NCI-H2029 treated with DMSO at 0.1 percent for 48 hours (cell line): ENCODE measurements at regions not wholly inside any gene's neighbourhood (a gene's known extent, or its start where the extent isn't known, plus 50 kb on each side); places are given as distances from the start of the nearest gene placed in this dataset.
"Not testable (repeated sequence)": the region's sequence is repeated elsewhere in the genome, so short reads cannot be mapped to it uniquely, and the experiment has no call there.

Experiments
- DNase-seq: peaks from one replicate; lab custom pipeline; 2025; lab: John Stamatoyannopoulos, UW

DNA sequence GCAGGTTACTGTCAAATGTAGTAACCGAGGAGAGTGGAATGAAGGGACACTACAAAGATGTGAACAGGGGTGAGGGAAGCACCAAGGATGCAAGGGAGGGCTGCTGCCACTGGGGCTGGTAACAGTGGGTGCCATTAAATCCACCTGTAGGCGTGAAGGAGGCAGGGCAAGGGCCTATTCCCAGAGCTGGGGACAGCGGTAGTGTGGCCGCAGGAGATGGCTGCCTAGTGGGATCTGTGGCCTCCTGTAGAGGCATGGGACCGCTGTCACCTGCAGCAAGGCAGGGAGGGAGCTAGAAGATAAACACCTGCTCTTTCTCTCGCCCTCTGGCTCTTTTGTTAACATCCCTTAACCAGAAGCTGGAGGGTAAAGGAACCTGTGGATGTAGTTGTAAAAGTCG is 80.5 kb upstream of the CNIH3 start:
- no peak for DNase-seq

GRCh38 chr1:224539971-224540370 is 76.1 kb upstream of the CNIH3 start:
- DNase-seq: no peak

DNA sequence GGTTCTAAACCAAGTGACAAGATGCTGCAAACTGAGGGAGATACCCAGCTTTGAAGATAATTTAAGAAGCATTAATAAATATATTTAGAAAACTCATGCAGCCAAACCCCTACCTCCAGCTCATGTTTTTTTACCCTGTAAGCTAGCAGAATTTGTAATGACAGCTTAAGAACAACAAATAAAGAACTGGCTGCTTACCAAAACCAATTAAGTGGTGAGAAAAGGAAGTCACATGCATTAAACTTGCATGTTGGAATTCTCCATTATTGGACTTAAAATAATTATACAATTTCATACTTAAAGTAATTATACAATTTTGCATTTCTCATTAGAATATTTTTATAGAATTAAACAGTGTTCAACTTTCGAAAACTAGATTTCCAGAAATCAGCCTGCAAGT is 75.6 kb upstream of the CNIH3 start:
- peak; percentile 33 for DNase-seq

DNA sequence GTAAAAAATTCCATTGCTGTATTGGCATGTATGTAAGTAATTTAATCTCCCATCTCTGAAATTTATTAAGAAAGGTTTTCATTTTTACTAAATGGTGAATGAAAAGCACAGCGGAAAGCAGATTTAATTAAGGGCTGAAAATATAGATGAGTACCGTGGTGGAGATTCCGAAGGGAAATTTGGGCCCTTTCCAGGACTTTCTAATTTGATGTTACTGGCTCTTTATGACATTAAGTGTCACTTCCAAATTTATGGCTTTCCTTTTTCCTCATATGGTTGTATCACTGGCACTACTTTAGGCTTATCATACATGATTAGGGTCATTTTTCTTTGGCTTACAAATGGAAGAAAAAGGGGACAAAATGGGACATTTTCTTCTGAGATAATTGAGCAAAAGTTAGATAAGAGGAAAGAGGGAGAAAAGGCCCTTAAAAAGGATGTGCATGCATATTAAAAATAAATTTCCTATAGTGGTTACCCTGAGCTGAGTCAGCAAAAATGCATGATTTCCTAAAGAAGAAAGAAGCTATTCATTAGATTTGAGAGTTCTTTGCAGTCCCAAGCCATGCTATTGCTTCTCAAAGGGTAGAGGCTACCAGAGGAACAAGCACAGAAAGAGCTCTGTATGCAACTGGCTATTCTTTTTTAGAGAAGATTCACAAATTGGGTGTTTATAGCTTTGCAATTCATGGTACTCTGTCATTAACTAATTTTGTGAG is 74.9 kb upstream of the CNIH3 start:
- DNase-seq: no peak

DNA sequence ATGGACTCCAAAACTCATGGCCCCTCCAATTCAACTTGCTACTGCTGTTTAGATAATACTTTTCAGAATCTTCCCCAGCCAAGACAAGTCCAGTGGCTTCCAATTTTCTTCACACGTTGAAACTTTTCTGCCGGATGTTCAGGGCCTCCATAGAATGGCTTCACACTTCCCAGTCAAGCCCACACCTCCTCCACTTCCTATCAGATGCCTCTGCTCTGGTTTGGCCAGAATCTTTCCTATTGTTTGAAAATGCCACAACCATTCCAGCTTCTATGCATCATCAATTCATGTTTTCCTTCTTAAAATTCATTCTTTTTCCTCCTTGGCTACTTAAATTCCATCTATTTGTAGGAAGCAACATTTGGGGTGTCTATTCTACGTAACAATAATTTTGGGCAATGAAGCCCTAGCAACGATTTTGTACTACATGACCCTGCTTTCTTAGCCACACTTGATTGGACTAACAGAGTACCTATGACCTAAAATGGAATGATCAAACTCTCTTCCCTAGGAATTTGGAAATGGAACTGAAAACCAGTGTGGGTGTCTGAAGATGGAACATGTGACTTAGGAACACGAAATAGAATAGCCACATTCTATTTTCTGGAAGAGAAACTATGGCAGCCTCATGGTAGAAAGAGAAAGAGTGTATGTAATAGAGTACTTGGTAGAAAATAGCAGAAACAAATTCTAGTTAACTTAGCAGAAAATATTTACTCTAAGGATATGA is 74.1 kb upstream of the CNIH3 start:
- DNase-seq: no peak

- no peak for DNase-seq
Measured at GRCh38 chr1:224542783-224543440, 73.2 kb upstream of the CNIH3 start.

- DNase-seq: no peak
Measured at GRCh38 chr1:224543453-224543852, 72.7 kb upstream of the CNIH3 start.

DNA sequence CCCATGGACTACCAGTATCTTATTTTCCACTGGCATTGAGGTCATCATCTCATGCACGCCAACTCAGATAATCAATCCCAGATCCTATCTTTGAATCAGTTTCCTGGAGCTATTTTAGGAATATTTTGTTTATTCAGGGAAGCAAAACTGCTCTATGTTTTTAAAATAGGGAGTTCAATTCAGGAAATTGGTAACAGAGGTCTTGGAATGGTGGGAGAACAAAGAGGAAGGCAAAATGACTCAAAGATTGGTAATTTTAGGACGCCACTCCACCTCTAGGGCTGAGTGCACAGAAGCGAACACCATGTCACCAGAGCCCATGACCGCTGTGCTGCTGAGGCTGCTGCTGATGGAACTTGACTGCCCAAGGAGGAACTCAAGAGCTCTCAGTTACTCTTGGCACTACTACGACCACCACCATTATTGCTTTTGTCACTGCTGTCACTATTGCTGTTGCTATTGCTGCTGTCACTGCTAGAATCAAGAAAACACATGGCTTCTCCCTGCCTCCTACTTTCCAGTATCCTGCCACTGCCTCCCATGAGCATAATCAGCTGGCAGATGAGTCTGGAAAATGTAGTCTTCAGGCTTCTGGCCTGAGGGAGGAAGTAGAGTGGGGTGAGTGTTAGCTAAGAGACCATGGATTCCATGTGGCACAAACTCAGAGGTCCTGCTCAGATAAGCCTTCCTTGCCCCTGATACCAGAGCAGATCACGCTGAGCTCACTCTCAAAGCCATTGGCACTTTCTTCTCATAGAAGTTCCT is 71.6 kb upstream of the CNIH3 start:
- DNase-seq: no peak

DNA sequence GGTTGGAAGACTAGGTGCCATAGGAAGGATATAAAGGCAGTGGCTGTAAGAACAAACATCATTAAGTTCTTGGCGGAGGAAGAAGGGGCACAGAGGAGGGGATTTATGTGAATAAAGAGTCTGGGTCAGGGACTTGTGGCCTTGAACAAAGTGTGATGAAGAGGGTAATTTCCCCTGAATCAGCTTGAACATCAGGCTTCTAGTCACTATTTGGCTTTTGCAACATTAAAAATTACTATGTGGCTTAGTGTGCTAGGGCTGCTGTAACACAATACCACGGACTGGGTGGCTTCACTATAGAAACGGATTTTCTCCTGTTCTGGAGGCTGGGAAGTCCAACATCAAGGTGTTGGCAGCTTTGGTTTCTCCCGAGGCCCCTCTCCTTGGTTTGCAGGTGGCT is 70.5 kb upstream of the CNIH3 start:
- DNase-seq: no peak

DNA sequence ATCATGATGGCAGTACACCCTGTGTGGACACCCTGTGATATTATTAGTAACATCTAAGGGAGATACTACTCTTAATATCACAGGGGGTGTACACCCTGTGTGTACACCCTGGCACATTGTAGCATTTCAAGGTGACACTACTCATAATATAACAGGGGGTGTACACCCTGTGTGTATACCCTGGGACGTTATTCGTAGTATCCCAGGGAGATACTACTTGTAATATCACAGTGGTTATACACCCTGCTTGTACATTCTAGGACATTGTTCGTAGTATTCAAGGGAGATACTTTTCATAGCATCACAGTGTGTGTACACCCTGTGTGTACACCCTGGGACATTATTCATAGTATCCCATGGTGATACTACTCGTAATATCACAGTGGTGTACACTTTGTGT is 67.4 kb upstream of the CNIH3 start:
- DNase-seq: no peak

GRCh38 chr1:224551189-224551588 is 64.9 kb upstream of the CNIH3 start:
- DNase-seq: not testable (repeated sequence)

DNA sequence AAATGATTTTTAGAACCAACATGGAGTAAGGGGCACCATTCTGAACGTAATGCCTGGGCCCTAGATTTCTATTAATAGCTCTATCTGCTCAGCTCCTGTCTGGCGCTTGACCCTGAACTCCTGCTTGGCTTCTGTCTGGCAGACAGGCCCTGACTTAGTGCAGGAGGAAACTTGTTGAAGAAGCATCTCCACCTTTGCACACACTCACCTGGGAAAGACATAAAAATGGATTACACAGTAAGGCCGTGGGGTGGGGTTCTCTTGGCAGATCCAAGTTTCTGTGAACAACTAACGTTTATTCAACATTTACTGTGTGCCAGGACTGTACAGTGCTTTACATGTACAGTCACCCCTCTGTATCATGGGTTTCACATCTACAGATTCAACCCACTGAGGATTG is 62.1 kb upstream of the CNIH3 start:
- no peak for DNase-seq

DNA sequence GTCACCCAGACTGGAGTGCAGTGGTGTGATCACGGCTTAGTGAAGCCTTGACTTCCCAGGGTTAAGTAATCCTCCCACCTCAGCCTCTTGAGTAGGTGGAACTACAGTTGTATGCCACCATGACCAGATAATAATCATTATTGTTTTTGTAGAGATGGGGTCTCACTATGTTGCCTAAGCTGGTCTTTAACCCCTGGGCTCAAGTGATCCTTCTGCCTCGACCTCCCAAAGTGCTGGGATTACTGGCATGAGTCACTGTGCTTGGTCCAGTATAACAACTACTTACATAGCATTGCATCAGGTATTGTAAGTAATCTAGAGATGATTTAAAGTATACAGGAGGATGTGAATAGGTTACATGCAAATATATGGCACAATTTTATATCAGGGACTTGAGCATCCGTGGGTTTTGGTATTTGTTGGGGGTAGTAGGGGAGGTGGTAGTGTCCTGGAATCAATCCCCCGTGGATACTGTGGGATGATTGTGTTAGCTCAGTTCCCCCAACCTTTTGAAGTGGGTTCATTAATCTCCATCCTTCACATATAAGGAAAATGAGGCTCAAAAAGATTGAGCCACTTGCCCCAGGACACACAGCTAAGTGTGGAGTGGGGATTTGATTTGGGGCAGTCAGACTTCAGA is 61.4 kb upstream of the CNIH3 start:
- DNase-seq: no peak

- no peak for DNase-seq
Measured at GRCh38 chr1:224558904-224559303, 57.2 kb upstream of the CNIH3 start.

GRCh38 chr1:224559981-224560728 is 56.0 kb upstream of the CNIH3 start:
- no peak for DNase-seq

GRCh38 chr1:224562881-224563280 is 53.2 kb upstream of the CNIH3 start:
- not testable (repeated sequence) for DNase-seq

GRCh38 chr1:224563666-224564065 is 52.5 kb upstream of the CNIH3 start:
- no peak for DNase-seq

GRCh38 chr1:224564454-224565084 is 51.5 kb upstream of the CNIH3 start:
- DNase-seq: no peak

- DNase-seq: no peak
Measured at GRCh38 chr1:224565186-224565585, 50.9 kb upstream of the CNIH3 start.

DNA sequence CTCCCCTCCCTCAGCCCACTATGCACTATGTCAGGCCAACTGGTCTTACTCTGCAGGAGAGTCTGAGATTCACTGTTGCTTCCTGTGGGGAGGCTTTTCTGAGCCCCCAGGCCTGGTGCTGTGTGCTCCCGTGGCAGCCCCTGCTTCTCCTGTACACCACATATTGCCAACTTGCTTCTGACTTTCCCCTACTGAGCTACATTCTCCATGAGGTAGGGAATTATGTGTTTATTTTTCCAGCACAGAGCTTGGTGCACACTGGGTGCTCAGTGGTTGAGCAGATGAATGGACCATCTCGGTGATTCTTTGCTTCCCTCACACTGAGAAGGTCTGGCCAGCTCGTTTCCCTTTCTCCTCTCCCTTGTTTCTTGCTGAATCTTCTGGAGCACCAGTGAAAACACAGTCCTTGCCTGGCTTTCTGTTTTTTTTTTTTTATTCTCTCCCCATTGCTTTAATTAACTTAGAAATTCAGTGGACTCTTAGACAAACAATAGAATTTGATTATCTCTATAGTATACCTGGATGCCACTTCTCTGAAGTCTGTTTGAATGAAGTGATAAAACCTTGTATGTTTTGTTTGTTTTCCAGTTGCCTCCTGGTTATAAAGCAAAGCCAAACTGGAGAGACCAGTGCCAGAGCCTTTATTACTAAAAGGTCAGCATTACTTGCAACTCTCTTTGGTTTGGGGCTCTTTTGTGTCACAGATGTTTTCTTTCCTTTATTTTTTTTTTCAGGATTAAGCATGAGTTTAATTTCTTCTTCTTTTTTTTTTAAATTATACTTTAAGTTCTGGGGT is 50.3 kb upstream of the CNIH3 start:
- DNase-seq: no peak
